HG03565 (cell line): ENCODE measurements at regions not wholly inside any gene's neighbourhood (a gene's known extent, or its start where the extent isn't known, plus 50 kb on each side); places are given as distances from the start of the nearest gene placed in this dataset.

Experiments used
- ATAC-seq: cut with Tn5 transposase; IDR thresholded peaks from one replicate; pipeline ENCODE4 v1.9.1; 2021; ENCODE audit warnings: mild to moderate bottlenecking, moderate library complexity; ENCODE audit not compliant: unreplicated experiment

- no peak for ATAC-seq
Observed at GRCh38 chr5:2936413-2936812, 184.9 kb upstream of the IRX2 start.

- no peak for ATAC-seq
Observed at GRCh38 chr5:2929779-2930178, 178.3 kb upstream of the IRX2 start.

- no peak for ATAC-seq
Observed at GRCh38 chr5:2921651-2922050, 170.2 kb upstream of the IRX2 start.

GRCh38 chr5:2921176-2921575 lies 169.7 kb upstream of the IRX2 start:
- ATAC-seq = no peak

- ATAC-seq = no peak
Observed at GRCh38 chr5:2920312-2920711, 168.8 kb upstream of the IRX2 start.

- ATAC-seq = no peak
Observed at GRCh38 chr5:2919310-2920018, 168.0 kb upstream of the IRX2 start.

- ATAC-seq = no peak
Observed at GRCh38 chr5:2917524-2917923, 166.0 kb upstream of the IRX2 start.

GRCh38 chr5:2917093-2917492 lies 165.6 kb upstream of the IRX2 start:
- ATAC-seq = no peak

GRCh38 chr5:2916076-2916682 lies 164.7 kb upstream of the IRX2 start:
- no peak for ATAC-seq

GRCh38 chr5:2914981-2915484 lies 163.6 kb upstream of the IRX2 start:
- no peak for ATAC-seq

GRCh38 chr5:2914022-2914661 lies 162.7 kb upstream of the IRX2 start:
- ATAC-seq = no peak

- ATAC-seq = no peak
Observed at GRCh38 chr5:2913281-2913680, 161.8 kb upstream of the IRX2 start.

GRCh38 chr5:2912741-2913140 lies 161.3 kb upstream of the IRX2 start:
- ATAC-seq = no peak

- ATAC-seq = no peak
Observed at GRCh38 chr5:2910401-2911175, 159.1 kb upstream of the IRX2 start.

GRCh38 chr5:2909035-2909434 lies 157.6 kb upstream of the IRX2 start:
- ATAC-seq = no peak

- ATAC-seq = no peak
Observed at GRCh38 chr5:2908086-2908485, 156.6 kb upstream of the IRX2 start.

GRCh38 chr5:2906302-2907090 lies 155.0 kb upstream of the IRX2 start:
- no peak for ATAC-seq

- no peak for ATAC-seq
Observed at GRCh38 chr5:2905741-2906140, 154.3 kb upstream of the IRX2 start.

- ATAC-seq = no peak
Observed at GRCh38 chr5:2904956-2905355, 153.5 kb upstream of the IRX2 start.

GRCh38 chr5:2904399-2904798 lies 152.9 kb upstream of the IRX2 start:
- ATAC-seq = no peak
